ENCODE measurements at regions not wholly inside any gene's neighbourhood (a gene's known extent, or its start where the extent isn't known, plus 50 kb on each side); places are given as distances from the start of the nearest gene placed in this dataset.

DNA sequence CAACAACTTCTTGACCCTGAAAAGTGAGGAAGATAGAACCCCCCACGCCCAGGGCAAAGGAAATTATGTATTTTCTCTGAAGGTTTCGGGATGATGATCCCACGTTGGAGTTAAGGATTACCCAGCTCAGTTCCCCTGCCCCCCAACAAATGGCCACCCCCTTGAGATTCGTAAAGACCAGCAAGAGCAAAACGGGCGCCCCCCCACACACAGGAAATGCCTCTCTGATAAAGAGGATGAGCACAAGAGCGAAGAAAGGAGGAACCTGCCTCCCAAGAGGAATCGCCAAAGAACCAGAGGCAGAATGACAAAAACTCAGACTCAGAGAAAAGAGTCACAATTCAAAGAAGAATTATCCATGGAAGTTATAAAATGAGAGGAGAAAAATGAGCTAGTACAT lies 576.9 kb downstream of the MATN1 start:
- intact Hi-C loops (cut with DNase I, micrococcal nuclease): no loop called here
- TF ChIP-seq, protein P1, sequence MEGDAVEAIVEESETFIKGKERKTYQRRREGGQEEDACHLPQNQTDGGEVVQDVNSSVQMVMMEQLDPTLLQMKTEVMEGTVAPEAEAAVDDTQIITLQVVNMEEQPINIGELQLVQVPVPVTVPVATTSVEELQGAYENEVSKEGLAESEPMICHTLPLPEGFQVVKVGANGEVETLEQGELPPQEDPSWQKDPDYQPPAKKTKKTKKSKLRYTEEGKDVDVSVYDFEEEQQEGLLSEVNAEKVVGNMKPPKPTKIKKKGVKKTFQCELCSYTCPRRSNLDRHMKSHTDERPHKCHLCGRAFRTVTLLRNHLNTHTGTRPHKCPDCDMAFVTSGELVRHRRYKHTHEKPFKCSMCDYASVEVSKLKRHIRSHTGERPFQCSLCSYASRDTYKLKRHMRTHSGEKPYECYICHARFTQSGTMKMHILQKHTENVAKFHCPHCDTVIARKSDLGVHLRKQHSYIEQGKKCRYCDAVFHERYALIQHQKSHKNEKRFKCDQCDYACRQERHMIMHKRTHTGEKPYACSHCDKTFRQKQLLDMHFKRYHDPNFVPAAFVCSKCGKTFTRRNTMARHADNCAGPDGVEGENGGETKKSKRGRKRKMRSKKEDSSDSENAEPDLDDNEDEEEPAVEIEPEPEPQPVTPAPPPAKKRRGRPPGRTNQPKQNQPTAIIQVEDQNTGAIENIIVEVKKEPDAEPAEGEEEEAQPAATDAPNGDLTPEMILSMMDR (IDR thresholded peaks at IDR 0.05): no peak
- H3K9me3 ChIP-seq: no peaks in the 10 kb centered on the region
- no peak for DNase-seq
- ATAC-seq: no peak
- H3K4me3 ChIP-seq: no peak overlapping the region
- no peaks in the 10 kb centered on the region for H3K4me1 ChIP-seq (ENCODE audit: low read depth)
- no peaks in the 10 kb centered on the region for H3K36me3 ChIP-seq (ENCODE audit: low read depth)

DNA sequence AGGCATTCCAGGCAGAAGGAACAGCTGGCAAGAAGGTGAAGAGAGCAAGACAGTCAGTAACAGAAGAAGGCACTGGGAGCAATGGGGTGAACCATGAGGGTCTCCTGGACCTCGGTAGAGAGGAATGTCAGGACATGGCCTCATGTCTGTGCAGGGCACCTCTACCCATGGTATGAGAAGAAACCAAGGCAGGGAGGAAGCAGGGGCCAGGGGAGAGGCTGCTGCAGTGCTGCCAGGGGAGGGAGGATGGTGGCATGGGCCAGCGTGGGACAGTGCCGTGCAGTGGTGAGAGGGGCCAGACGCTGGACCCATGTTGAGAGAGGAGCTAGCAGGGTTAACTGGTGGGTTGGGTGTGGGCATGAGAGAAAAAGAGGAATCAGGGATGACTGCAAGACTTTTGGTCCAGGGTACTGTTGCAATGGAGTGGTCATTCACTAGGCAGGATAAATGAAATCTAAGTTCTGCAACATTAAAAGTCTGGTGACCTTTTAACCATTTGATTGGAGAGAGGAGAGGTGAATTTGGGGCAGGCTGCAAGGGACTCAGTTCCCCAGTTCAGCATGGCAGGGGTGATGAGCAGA lies 577.6 kb downstream of the MATN1 start:
- intact Hi-C loops (cut with DNase I, micrococcal nuclease): no loop called here
- ATAC-seq: no peak
- H3K4me1 ChIP-seq (ENCODE audit: low read depth): no peaks in the 10 kb centered on the region
- DNase-seq: no peak
- no peak overlapping the region for H3K4me3 ChIP-seq
- no peaks in the 10 kb centered on the region for H3K36me3 ChIP-seq (ENCODE audit: low read depth)
- TF ChIP-seq, protein P1 (IDR thresholded peaks at IDR 0.05): no peak
- H3K9me3 ChIP-seq: no peaks in the 10 kb centered on the region

DNA sequence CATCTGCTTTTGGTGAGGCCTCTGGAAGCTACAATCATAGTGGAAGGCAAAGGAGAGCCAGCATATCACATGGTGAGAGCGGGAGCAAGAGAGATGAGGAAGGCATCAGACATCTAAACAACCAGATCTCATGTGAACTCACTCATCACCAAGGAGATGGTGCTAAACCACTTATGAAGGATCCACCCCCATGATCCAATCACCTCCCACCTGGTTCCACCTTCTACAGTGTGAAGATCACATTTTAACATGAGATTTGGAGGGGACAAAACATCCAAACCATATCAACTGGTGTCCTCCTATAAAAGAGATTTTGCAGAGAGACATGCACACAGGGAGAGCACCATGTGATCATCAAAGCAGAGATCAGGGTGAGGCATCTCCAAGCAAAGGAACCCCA lies 578.6 kb downstream of the MATN1 start:
- TF ChIP-seq, protein P1 (IDR thresholded peaks at IDR 0.05): no peak
- no peak for DNase-seq

DNA sequence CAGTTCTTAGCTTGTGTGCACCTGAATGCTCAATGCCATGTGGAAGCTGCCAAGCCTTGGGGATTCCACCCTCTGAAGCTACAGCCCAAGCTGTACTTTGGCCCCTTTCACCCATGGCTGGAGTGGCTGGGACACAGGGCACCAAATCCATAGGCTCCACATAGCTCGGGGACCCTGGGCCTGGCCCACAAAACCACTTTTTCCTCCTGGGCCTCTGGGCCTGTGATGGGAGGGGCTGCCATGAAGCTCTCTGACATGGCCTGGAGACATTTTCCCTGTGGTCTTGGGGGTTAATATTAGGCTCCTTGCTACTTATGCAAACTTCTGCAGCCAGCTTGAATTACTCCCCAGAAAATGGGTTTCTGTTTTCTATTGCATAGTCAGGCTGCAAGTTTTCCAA lies 579.9 kb downstream of the MATN1 start:
- no peak for DNase-seq
- no peaks in the 10 kb centered on the region for H3K4me1 ChIP-seq (ENCODE audit: low read depth)
- intact Hi-C loops (cut with DNase I, micrococcal nuclease): no loop called here
- no peaks in the 10 kb centered on the region for H3K36me3 ChIP-seq (ENCODE audit: low read depth)
- H3K9me3 ChIP-seq: no peaks in the 10 kb centered on the region
- TF ChIP-seq, protein P1 (IDR thresholded peaks at IDR 0.05): no peak
- H3K4me3 ChIP-seq: no peak overlapping the region
- ATAC-seq: no peak

More for the DNA sequence above, 578.6 kb downstream of the MATN1 start:
- Histone ChIP-seq H3K36me3 (ENCODE audit: low read depth) (no peaks in the 10 kb centered on the region), H3K4me3 (no peak overlapping the region), H3K4me1 (ENCODE audit: low read depth) (no peaks in the 10 kb centered on the region), H3K9me3 (no peaks in the 10 kb centered on the region)
- ATAC-seq: no peak
- intact Hi-C loops (cut with DNase I, micrococcal nuclease): no loop called here

DNA sequence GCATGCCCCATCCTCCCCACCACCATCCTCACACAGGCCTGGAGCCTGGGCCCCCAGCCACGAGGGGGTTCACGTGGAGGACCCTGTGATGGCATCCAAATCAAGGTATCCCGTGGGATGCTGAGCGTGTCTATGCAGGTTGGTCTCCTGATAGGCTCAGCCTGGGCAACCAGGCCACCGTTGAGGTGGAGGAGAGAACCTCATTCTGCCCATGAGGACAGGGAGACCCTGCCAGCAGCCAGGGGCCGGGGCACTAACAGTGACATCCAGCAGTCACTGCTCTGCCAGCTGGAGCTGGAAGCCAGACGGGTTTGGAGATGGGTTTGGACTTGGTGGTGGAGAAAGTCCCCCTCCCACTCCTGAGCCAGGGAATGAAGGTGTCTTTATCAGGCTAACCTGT lies 582.8 kb downstream of the MATN1 start:
- Histone ChIP-seq H3K4me1 (ENCODE audit: low read depth) (no peaks in the 10 kb centered on the region), H3K36me3 (ENCODE audit: low read depth) (no peaks in the 10 kb centered on the region), H3K4me3 (no peak overlapping the region), H3K9me3 (no peaks in the 10 kb centered on the region)
- TF ChIP-seq, protein P1 (IDR thresholded peaks at IDR 0.05): no peak
- ATAC-seq (no peak), DNase-seq (no peak)
- intact Hi-C loops (cut with DNase I, micrococcal nuclease): no loop called here

DNA sequence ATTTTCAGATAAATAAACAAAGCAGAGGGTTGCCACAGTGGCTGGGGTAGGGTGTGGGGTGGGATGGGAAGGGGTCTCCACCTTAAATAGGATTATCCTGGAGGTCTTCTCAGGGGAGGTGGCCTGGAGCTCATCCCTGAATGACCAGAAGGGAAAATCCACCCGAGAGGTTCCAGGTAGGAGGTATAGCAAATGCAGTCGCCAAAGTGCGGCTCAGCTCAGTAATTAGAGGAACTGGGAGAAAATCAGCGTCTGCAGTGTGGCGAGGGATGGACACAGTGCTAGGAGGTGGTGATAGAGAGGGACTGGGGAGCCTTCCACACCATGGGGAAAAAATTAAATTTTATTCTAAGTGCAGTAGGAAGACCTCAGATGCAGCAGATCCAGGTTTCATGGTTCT lies 584.5 kb downstream of the MATN1 start:
- H3K9me3 ChIP-seq: no peaks in the 10 kb centered on the region
- intact Hi-C loops (cut with DNase I, micrococcal nuclease): no loop called here
- no peak for ATAC-seq
- DNase-seq: no peak
- H3K4me3 ChIP-seq: no peak overlapping the region
- TF ChIP-seq, protein P1 (IDR thresholded peaks at IDR 0.05): no peak
- no peaks in the 10 kb centered on the region for H3K4me1 ChIP-seq (ENCODE audit: low read depth)
- no peaks in the 10 kb centered on the region for H3K36me3 ChIP-seq (ENCODE audit: low read depth)

Measured in mucosa of descending colon (tissue), 3 donors.